Germinal center (tissue), 1 donor: ENCODE measurements at regions not wholly inside any gene's neighbourhood (a gene's known extent, or its start where the extent isn't known, plus 50 kb on each side); places are given as distances from the start of the nearest gene placed in this dataset.

Source experiments
- DNase-seq: peaks from one replicate; pipeline ENCODE4 v3.0.0; 2012; ENCODE audit warnings: mixed read lengths, low spot score

DNA sequence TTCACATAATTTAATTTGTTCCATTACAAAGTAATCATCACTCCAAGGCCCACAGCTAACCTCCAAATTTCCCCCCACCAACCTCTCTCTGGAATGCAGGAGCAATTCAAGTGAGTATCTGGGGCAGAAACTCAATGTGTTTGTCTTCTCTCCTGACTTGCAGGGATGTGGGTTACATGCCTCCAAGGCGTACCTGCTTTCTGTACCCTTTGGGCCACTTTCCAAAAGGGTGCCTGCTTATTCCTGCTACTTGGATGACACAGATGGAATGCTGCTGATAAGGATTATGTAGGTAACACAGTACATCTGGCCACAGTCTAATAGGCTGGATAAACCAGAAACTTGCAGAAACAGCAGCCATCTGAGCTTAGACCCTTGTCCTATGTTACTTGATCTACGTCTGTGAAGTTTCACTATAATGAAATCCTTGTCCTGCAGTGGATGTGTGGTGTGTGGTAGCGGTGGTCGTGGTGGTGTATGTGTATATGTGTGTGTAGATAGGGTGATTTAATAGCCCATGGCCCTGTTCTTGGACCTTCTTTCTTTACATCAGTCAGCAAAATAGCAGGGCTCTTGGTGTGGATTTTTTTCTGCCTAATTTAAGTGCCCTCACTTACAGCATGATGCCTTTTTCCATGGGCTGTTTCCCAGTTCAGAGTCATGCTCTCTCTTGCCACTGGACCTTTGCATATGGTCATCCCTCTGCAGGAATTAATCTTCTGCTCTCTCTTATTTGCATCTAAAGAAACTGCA lies 175.9 kb downstream of the ZDHHC21 start:
- DNase-seq, result no peak

DNA sequence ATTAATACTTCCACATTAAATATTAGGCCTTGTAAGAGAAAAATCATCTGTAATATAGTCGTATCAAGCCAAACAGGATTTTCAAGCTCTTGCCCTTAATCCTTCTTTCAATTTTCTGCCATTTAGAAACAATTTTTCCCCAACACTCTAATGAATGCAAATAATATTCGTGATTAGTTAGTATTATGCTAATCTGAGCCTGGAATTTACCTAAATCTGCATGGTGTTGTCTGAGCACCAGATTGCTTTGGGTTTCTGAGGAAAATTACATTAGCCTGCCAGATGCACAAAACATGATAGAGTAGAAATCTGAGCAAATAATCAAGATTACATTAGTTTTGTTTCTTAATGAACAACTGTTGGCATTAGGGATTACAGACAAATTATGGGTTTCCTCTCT lies 176.6 kb downstream of the ZDHHC21 start:
- no peak for DNase-seq

GRCh38 chr9:14515571-14516198 lies 177.5 kb downstream of the ZDHHC21 start:
- DNase-seq, result no peak

- no peak for DNase-seq
These were observed 178.2 kb downstream of the ZDHHC21 start for GRCh38 chr9:14515049-14515448.

GRCh38 chr9:14512942-14513341 lies 180.3 kb downstream of the ZDHHC21 start:
- no peak for DNase-seq

GRCh38 chr9:14511452-14511851 lies 181.8 kb downstream of the ZDHHC21 start:
- no peak for DNase-seq

GRCh38 chr9:14508884-14509283 lies 184.3 kb downstream of the ZDHHC21 start:
- no peak for DNase-seq

DNA sequence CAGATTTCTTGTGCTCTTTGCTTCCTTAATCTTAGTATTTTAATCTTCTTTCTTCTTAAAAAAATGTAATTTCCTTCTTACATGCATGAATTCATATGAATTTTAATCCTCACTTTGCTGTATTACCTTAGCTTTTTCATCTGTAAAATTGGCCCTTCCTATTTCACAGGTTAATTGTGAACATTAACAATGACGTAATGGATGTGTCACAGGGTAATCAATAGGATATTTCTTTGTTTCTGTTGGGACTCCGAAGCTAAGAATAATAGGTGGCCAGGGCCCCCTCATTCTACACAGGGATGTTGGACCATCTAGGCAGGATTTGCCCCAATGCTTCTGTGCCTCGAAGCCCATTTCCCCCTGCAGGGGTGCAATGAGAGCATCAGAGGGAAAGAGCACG lies 187.4 kb upstream of the NFIB start:
- no peak for DNase-seq

DNA sequence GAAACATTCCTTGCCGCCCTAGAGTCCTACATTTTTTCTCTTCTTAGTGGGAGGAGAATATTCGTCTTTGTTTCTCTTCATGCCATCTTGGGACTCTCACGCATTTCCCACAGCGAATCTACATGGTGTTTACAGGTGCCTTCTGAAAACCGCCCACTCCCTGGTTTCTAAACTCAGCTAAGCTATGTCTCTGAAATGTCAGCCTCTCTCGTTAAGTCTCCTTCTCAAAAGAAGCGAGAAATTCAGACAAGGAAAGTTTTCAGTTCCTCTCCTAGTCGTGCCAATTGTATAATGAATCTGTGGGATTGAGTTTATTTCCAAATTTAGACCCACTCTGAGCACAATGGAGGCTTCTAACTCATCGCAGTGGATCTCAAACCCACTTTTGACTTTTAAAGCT lies 186.8 kb upstream of the NFIB start:
- no peak for DNase-seq

- no peak for DNase-seq
These were observed 186.0 kb upstream of the NFIB start for GRCh38 chr9:14499976-14500375.

DNA sequence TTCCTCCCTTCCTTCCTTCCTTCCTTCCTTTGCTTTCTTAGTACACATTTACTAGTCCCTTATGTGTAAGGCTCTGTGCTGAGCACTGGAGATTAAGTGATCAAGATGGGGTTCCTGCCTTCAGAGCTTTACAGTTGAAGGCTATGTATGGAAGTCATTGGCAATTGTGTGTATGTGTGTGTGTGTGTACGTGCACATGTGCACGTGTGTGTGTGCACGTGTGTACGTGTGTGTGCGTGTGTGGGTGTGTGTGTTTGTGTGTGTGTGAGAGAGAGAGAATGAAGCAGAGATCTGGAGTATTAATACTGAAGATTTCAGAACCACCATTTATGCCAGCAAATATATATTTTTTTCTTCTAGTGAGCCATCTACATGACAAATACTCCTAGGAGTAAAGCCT lies 184.9 kb upstream of the NFIB start:
- DNase-seq, result no peak

DNA sequence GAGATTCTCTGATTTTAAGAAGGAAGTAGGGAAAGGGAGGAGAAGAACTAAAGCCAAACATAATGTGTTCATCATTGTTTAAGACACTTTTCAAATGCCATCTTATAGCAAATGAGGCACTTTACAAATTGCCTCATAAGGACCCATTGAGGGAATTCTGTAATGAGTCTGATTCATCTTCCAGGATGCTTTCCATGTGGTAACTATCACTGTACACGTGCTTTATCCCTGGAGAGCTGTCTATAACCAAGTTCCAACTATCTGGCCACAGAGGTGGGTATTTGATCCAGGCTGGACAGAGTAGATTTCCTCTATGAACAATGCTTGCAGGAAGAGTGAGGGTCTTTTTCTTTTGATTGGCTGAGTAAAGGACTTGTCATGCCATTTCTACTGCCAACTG lies 183.5 kb upstream of the NFIB start:
- DNase-seq, result no peak

- no peak for DNase-seq
These were observed 174.7 kb upstream of the NFIB start for GRCh38 chr9:14488421-14489190.

GRCh38 chr9:14487547-14488185 lies 173.7 kb upstream of the NFIB start:
- no peak for DNase-seq

DNA sequence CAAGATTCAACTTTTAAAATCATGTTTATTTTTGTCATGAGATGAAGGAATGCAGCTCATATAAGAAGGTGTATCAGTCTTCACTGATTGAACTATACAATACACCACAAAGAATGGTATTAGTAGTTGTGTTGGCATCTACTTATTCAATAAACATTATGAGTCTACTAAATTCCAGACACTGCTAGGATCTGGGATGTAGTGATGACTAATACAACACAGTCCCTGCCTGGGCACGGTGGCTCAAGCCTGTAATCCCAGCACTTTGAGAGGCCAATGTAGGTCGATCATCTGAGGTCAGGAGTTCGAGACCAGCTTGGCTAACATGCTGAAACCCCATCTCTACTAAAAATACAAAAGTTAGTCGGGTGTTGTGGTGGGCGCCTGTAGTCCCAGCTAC lies 171.4 kb upstream of the NFIB start:
- no peak for DNase-seq

DNA sequence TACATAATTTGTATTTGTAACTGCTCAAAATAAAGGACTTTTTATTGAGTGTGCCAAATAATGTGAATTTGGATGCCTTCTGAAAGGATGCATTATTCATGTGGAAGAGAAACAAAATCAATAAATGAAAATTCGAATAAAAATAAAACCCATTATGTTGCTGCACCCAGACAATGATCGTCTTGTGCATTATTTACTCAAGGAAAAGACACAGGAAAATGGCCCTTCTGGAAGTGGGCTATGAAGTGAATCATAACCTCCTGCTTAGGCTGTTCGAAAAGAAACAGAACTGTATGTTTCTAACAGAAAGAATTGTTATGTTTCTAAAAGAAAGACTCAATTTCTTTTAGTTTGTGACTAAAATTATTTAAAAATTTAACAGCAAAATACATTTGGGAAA lies 168.9 kb upstream of the NFIB start:
- no peak for DNase-seq

- DNase-seq, result no peak
These were observed 166.6 kb upstream of the NFIB start for GRCh38 chr9:14480526-14480925.

GRCh38 chr9:14479163-14479560 lies 165.2 kb upstream of the NFIB start:
- no peak for DNase-seq

DNA sequence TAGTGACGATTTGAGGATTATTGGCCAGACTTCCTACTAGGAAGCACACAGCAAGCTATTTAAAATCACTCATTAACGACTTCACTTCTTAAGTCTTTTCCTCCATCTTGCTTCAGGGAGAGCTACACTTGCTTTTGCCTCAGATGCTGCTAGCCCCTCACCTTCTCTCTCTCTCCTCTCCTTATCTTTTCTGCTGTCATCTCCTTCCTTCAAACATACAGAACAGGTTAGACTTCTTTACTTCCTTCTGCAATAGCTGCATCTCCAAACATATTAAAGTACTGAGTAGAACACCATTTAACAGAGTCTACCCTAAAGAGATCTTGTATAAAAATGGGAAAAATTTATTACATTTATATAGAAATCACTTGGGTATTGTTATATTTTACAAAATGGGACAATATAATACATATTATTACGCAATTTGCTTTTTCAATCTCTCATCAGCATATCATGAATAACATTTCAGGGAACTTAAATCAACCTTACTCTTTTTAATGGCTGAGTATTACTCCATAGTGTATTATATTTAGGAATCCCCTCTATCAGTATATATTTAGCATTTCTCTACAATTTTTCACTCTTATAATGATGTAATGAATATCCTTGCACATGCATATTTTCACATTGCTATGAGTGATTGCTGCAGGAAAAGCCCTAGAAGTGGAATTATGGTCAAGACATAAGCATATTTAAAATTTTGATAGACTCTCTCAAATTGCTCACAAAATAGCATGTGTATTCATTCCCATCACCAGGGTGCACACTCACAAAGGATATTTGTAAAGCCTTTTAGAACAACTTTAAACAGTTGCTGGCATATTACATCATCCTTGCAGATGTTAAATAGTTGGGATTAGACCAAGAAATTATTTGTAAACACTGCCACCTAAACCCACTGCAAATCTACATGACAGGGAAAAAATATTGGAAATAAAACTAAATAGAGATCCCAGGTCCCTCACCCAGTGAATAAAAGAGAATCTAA lies 164.5 kb upstream of the NFIB start:
- DNase-seq, result no peak

- DNase-seq, result no peak
These were observed 157.1 kb upstream of the NFIB start for GRCh38 chr9:14471041-14471440.

- no peak for DNase-seq
These were observed 153.9 kb upstream of the NFIB start for GRCh38 chr9:14467675-14468374.
